ENCODE measurements at regions not wholly inside any gene's neighbourhood (a gene's known extent, or its start where the extent isn't known, plus 50 kb on each side); places are given as distances from the start of the nearest gene placed in this dataset.
"Not testable (repeated sequence)": the region's sequence is repeated elsewhere in the genome, so short reads cannot be mapped to it uniquely, and the experiment has no call there.

DNA sequence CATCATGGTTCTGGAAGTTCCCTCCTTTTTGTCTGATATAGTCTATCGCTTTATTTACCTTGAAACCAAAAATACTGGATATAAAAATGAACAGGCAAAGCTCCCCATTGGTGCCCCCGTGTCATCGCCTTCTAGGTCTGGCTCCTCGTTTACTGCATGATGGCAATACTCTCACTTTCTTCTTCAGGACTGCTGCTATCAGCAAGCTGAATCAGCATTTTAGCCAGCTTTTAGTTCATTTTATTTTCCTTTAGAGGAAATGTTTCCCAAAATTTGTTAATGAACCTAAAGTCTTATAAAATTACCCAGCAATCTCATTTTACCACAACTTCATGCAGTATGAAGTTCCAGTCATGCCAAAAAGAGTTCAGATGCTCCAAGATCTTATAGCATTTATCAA lies 80.5 kb downstream of the ZIC3 start:
- no peak for DNase-seq

DNA sequence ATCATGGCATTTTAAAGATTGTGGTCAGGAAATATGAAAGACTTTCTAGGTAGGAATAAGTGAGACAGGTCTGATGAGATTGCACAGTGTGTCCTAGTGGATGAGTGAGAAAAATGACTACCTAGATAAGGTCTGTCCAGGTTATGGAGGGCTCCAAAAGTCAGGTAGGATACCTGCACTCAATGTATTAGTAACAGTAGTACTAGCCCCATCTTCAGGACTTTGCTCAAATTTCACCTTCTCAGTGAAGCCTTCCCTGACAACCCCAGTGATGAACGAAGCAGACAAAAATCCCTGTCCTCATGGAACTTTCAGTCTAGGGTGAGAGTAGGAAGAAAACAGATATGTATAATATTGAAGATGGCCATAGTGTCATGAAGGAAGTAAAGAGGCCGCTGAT lies 85.7 kb downstream of the ZIC3 start:
- DNase-seq: no peak

DNA sequence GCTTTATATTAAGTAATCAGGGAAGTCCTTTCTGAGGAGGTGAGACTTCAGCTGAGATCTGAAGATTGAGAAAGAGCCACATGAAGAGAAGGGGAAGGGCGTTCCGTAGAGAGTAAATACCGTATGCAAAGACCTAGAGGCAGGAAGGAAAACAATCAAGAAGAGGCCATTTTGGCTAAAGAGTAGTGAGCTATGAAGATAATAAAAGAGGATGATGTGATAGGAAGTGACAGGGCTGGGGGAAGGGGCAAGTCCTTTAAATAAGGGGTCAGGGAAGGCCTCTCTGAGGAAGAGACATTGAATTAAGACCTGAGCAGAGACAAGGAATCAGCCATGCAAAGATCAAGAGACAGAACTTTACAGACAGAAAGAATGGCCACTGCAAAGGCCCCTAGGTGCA lies 86.2 kb downstream of the ZIC3 start:
- no peak for DNase-seq

DNA sequence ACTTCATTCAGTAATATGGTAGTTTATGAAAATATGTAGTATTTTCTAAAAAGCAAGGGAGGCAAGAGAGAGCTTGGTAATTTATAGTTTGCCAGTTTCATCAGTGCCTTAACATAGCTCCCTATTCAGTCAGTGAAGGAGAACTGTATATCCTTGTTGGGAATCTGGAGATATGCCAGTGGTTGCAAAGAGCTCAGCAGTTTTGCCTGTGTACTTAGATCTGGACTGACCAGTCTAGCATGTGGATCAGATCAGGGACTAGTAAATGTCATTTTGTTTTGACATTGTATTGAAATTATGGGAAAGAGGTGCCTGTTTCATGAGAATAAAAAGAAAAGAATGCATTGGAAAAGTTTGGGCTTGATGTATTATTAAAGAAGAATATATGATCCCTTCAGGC lies 88.6 kb downstream of the ZIC3 start:
- no peak for DNase-seq

DNA sequence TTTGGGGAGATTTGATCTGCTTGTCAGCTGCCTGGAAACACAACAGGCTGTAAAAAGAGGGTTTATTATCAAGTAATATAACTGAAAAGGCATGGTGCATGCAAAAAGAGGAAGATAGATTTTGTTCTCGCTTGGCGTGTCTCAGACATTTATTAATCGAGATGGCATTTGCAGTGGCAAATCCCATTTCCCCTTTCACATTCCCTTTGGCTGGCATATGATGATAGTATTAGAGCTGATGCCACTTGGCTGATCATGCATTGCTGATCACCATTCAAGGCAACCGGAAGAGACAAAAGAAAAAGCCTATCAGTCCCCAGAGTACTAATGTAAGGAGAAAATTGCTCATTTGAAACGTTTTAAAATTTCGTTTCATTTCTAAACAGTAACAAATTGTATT lies 101.8 kb downstream of the ZIC3 start:
- DNase-seq: no peak

DNA sequence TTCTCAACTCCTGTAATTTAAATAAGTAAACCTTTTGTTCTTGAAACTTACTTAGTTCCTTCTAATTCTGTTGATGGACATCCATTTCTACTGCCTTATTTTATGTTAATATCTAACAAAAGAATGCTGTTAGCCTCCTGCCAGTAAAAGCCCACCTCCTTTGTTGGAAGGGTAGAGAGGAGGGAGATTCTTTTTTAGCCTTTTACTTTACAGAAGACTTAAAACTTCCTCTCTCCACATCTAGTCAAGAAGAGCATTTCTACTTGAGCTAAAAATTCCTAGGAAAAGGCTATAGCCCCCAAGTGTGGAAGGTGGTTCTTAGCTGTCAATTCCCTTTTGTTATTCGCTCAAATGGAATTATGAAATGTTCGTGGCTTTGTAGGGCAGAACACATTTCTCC lies 118.7 kb downstream of the ZIC3 start:
- no peak for DNase-seq

DNA sequence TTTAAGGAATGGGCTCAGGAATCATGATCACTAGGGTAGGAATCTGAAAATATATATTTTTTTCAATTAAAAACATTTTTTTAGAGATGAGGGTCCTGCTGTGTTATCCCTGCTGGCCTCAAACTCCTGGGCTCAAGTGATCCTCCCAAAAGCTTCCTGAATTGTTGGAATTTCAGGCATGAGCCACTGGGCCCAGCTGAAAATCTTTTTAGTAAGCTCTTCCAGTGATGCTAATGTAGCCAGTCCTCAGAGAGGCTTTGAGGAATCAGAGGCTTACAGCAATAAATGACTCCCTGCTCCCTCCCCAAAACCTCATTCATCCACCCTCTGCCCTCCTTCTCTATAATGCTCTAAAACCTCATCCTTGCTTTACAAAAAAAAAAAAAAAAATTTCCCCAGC lies 129.5 kb downstream of the ZIC3 start:
- no peak for DNase-seq

DNA sequence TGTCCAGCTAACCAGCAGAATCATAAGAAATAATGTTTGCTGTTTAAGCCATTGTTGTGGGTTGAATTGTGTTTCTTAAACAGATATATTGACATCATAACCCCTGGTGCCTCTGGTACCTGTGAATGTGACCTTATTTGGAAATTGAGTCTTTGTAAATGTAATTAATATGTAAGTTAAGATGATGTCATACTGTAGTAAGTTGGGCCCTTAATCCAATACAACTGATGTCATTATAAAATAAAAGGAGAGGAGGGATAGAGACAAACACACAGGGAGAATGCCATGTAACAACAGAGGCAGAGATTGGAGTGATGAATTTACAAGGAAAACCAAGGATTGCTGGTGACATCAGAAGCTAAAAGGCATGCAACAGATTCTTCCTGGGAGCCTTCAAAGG lies 141.4 kb downstream of the ZIC3 start:
- no peak for DNase-seq

DNA sequence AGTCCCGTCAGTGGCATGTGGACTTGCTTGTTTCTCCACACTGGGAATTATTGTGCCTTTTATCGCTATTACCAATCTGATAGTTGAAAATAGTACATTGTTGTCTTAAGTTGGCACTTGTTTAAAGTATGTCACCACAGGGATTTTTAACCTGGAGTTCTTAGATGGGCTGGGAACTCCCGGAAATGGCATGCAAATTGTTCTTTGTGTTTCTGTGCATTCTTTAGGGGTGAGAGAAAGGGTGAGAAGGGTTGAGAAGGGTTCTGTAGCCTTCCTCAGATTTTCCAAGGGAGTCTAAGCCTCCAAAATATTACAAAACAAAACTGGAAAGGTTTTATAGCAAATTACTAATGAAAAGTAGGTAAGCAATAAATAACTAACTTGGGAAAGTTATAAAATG lies 176.9 kb downstream of the ZIC3 start:
- no peak for DNase-seq

DNA sequence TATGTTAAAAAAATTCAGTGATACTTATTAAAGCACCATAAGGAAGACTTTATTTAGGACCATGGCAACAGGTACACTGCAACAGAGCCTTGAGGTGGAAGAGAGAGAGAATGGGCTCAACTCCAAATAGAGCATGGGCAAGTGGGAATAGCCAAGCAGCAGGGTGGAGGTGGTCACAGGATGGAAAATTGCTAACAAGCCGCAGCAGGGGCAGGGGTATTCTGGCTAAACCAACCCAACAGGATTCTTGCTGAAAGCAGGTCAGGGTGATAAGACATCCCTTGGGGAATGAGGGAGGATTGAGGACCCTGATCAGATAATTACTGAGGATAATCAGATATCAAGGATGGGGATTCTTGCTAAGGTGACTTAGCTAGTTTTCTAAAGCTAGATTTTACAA lies 177.5 kb downstream of the ZIC3 start:
- DNase-seq: no peak

DNA sequence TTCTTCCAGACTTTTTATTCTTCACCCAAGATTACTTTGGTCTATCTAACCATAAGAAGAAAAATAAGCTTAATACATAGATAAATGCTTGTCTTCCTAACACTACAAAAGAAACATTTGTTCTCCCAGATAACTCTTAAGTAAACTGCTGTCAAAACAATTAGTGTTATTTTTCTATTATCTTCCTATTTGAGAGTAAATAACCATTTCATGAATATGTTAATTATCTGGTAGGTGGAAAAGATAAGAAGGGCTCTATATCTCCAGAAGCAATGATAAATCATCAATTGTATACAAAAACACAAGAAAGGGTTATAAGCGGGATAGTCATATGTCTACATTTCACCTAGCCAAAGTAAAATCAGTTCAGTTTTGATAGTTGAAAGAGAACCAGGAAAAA lies 180.4 kb downstream of the ZIC3 start:
- DNase-seq: no peak

DNA sequence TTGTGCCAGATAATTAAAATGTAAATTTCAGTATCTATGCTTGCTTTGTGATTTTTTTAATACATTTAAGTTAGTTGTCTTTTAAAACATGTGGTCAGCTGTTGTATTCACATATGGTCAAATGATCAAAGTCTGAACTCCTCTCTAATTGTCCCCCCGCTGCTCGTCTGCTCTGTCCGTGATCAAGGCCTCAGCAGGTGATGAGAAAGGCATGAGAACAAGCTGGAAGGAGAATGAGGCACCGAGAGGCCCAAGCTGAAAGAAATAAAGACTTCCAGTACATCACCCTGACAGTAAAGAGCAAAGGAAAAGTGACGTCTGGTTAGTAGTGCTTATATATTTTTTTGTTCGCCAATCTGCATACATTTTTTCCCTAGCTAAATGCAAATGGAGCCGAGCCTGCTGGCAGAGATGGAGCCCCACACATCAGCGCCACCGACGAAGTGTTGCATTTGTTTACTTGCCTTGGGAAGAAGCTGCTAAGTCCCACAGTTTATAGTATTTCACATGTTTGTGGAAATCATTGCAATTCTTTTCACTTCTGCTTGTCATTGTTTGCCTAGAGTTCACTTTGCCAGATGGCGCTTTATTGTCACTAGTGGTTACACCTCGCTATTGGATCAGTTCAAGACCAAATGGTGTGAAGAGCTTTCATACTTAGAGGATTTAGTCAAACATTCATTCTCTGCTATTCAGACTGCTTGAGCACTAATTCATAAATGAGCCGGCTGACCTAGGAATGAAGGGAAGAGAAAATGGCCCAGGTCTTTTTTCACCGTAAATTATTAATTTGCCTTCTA lies 181.5 kb downstream of the ZIC3 start:
- DNase-seq: no peak

DNA sequence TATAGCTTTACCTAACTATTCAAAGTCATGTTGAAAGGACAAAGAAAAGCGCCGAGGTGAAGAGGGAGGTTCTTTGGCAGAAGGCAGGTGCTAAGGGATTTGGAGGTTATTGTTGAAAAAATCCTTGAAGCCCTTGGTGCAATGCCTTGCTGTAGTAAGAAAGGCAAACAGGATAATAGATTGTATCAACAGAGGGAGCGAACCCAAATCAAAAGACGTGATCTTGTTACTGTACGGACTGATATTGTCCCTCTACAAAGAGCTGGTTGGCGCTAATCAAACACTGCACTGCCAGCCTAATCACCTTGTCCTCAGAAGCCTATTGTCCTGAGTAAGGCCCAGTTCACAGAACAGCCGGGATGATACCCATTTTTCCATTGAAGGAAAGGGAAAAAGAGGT lies 182.9 kb downstream of the ZIC3 start:
- no peak for DNase-seq

DNA sequence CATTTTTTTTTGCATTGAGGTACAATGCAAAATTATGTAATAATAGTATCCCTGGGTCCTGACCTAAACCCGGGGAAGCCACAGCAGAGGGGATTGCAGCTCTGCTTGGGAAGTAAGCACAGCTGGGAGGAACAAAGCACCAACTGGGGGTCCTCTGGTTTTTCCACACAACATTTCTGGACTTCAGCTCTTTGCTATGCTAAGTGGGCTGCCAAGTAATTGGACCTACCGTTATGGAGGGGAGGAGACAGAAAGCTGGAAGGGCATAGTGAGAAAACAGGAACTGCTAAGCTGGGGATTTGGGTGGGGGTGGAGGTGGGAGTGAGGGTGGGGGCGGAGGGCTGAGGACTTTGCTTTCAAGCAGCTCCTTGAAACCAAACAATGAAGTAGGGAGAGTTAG lies 183.3 kb downstream of the ZIC3 start:
- DNase-seq: no peak

DNA sequence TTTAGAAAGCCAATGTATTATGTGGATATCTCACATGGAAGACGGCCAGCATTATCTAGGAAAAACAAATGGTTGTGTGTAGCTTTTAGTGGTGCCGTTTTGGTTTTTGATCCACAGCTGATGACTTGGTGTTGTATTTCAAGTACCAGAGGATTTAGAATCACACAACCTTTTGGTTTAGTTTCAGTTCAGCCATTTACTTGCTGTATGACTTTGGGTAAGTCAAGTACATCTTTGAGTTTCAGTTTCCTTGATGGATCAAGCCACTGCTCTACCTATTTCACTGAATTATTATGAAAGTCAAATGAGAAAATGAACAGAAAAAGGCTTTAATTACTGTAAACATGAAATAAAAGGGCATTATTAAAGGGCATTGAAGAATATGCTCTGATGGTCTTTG lies 205.6 kb downstream of the ZIC3 start:
- DNase-seq: no peak

DNA sequence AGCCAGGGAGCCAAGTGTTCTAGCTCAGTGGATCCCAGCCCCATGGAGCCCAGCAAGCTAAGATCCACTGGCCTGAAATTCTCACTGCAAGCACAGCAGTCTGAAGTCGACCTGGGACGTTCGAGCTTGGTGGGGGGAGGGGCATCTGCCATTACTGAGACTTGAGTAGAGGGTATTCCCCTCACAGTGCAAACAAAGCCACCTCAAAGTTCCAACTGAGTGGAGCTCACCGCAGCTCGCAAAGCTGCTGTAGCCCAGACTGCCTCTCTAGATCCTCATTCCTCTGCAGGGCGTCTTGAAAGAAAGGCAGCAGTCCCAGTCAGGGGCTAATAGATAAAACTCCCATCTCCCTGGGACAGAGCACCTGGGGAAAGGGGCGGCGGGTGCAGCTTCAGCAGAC lies 226.3 kb downstream of the ZIC3 start:
- DNase-seq: no peak

DNA sequence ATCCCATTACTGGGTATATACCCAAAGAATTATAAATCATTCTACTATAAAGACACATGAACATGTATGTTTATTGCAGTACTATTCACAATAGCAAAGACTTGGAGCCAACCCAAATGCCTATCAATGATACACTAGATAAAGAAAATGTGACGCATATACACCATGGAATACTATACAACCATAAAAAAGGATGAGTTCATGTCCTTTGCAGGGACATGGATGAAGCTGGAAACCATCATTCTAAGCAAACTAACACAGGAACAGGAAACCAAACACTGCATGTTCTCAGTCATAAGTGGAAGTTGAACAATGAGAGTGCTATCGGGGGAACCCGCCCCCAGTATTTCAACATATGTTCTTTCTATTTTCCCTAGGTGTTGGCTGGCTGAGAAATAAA lies 232.0 kb downstream of the ZIC3 start:
- not testable (repeated sequence) for DNase-seq

DNA sequence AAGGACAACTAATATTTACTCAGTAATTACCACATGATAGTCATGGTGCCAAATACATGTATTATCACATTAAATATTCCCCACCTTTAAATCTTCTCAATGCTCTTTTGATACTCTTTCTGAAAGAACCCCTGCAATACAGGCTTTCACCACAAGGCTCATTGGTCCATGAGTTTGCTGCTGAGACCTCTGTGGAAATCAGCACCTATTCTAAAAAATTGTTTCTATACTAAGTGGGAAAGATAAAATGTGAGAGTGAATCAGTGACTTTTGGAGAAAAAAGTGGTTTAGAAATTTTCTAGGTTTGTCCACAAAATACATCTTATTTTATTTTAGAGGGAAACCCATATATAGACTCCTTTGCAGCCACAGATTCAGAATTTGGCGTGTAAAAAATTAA lies 257.3 kb downstream of the ZIC3 start:
- DNase-seq: no peak

DNA sequence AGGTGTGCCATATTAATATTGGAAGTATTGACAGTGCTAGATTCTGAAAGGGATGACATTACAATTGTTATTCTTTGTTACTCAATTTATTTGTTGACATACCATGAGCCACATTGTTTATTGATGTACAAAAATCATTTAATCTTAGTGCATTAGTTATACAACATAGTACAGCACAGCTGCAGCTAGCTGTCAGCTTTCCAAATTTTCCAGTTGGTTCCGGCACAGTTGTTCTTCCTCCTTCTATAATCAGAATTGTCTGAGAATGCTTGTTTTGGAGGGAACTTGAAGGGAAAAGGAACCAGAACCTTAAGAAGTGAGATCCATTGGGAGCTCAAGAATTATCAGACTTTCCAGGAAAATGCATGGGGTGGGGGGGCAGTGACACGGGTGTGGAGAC lies 281.4 kb downstream of the ZIC3 start:
- no peak for DNase-seq

DNA sequence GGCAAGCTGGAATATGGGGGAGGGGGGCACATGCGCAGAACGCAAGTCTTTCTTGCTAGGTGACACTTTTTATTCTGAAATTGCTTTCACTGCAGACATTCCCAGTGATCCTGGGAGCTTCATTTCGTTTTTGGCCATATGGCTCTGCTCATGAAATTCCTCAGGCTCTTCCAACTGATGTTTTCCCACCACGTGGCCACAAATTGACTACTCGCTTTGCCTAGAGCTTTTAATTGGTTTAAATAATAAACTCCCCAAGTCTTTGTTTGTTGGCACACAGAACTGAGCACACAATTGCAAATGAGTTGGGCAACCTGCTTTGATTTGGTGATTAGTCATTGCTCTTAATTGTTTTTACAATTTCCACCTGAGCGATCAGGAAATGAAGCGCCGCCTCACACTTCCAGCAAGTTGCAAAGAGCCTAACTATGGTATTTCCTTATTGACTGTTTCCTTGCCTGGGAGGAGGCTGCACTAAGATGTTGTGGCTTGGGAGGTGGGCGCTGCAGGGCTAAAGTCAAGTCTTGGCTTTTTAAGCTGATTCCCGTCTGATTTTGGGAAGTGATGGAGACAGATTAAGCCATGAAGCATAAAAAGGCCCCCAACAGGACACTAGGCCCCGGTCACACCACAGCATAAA lies 282.5 kb downstream of the ZIC3 start:
- no peak for DNase-seq

DNA sequence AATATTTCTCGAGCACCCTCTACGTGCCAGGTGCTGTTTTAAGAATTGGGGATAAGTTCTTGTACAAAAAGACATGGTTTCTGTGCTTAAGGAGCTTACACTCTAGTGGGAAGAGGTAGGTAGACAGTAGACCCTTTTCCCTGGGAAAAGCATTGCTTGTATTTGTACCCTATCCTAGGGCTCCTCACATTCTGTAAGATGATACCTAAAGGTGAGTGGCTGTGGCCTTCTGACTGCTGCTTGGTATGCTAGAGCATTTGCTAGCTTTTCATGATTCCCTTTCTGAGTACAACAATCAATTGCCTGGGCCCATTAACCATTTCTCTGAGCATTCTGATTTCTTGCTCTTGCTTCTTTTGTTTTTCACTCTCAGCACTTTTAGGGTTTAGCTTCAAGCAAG lies 286.6 kb downstream of the ZIC3 start:
- DNase-seq: no peak

DNA sequence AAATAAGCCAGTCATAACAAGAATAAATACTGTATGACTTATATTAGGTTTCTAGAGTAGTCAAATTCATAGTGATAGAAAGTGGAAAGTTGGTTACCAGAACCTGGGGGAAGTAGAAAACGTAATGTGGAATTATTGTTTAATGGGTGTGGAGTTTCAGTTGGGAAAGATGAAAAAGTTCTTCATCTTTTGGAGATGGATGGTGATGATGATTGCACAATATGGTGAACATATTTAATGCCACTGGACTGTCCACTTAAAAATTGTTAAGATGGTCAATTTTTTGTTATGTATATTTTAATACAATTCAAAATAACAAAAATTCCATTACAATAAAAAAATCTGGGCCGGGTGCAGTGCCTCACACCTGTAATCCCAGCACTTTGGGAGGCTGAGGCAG lies 289.6 kb downstream of the ZIC3 start:
- no peak for DNase-seq

DNA sequence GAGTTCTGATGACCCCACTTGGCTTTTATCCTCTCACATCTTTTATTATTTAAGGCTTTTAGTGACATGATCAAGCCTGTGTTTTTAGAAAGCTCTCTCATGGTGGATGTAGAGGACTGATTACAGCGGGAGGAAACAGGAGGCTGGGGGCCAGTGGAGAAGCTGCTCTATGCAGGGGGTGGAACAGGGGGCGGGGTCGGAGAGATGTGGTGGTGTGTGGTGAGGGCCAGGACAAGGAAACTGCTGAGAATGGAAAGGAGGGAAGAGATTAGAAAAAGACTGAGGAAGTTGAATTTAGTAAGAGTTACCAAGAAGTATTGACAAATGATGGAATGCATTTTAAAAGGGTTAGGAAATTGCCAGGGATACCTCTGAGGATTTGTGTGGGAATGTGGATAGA lies 292.2 kb downstream of the ZIC3 start:
- DNase-seq: no peak

DNA sequence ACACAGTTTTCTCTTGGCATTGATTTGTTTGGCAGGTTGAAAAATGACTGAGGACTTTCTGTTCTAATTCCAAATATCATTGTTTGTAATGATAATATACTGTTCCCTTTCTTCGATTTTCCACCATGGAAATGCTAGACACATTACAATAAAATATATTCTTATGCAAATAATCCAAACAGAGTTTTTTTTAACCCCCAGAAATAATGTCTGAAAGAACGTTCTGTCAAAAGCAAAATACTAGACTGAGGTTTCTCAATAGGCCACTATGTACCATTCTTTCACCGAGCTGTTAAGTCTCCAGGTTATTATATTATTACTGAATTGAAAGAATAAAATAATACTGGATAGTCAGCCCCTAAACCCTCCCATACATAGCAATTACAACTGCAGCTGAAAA lies 312.5 kb downstream of the ZIC3 start:
- no peak for DNase-seq
